HepG2 (cell line): ENCODE measurements at regions not wholly inside any gene's neighbourhood (a gene's known extent, or its start where the extent isn't known, plus 50 kb on each side); places are given as distances from the start of the nearest gene placed in this dataset.

Source experiments
- CC2D1A ChIP-seq: sonication (generic); formaldehyde crosslinking; IDR thresholded peaks from 2 replicates; pipeline ENCODE4 v1.8.1; 2023; ENCODE audit warnings: mild to moderate bottlenecking, missing genetic modification reagents
- CEBPG ChIP-seq: IDR thresholded peaks from 2 replicates; pipeline ENCODE4 v1.6.1; 2016
- CTCF ChIP-seq: sonication (generic); formaldehyde crosslinking; IDR thresholded peaks from 2 replicates; pipeline ENCODE4 v1.5.0; 2020; ENCODE audit warnings: mild to moderate bottlenecking, missing genetic modification reagents, moderate library complexity
- EZH2 ChIP-seq: conservative IDR thresholded peaks from 2 replicates; pipeline ENCODE4 v1.6.1; 2012; ENCODE audit warnings: mild to moderate bottlenecking, low read depth, low read length, moderate library complexity
- HNRNPL ChIP-seq: fragments of 200-400 bp; formaldehyde crosslinking; IDR thresholded peaks from 2 replicates; pipeline ENCODE4 v1.6.1; 2017; ENCODE audit warnings: mild to moderate bottlenecking, low read depth, low read length
- IKZF5 ChIP-seq: IDR thresholded peaks from 2 replicates; pipeline ENCODE4 v1.6.1; 2018; ENCODE audit warnings: missing genetic modification reagents, mild to moderate bottlenecking, missing compliant biosample characterization
- MEIS2 ChIP-seq: sonication (generic); formaldehyde crosslinking; IDR thresholded peaks from 2 replicates; pipeline ENCODE4 v1.9.0; 2021; ENCODE audit warnings: mild to moderate bottlenecking, missing genetic modification reagents
- ZFP36 ChIP-seq: fragments of 150-350 bp; IDR thresholded peaks from 2 replicates; pipeline ENCODE4 v1.6.1; 2018; ENCODE audit warnings: borderline replicate concordance, low read length, low read depth; ENCODE audit not compliant: partially characterized antibody
- ZNF792 ChIP-seq: IDR thresholded peaks from 2 replicates; pipeline ENCODE4 v1.6.1; 2016

- TF ChIP-seq ZFP36 (no peak), EZH2 (no peak), HNRNPL (no peak), MEIS2 (CRISPR knock-in tag) (no peak), CTCF (no peak), IKZF5 (CRISPR knock-in tag) (no peak), CC2D1A (CRISPR knock-in tag) (no peak), CEBPG (no peak), ZNF792 (CRISPR knock-in tag) (no peak)
These were observed 769.8 kb upstream of the MGAT4C start for GRCh38 chr12:87025976-87026375.
